B cell (primary cell): ENCODE measurements at regions not wholly inside any gene's neighbourhood (a gene's known extent, or its start where the extent isn't known, plus 50 kb on each side); places are given as distances from the start of the nearest gene placed in this dataset.

Experiments used
- ATAC-seq: fragments of 200-7000 bp; cut with Tn5 transposase; one replicate; pipeline ENCODE4 v1.10.0; 2021; ENCODE audit warnings: low read depth, mild to moderate bottlenecking, moderate number of reproducible peaks, moderate library complexity
- CTCF ChIA-PET: fragments of 350-600 bp; sonication (Branson Sonifier 250); formaldehyde crosslinking; loops from one replicate; lab custom pipeline; 2021; ENCODE audit warnings: antibody characterized with exemption, inconsistent platforms; lab: Charles Lee
- POLR2A ChIA-PET: fragments of 350-600 bp; sonication (Branson Sonifier 250); formaldehyde crosslinking; loops from one replicate; lab custom pipeline; 2021; ENCODE audit warnings: antibody characterized with exemption; lab: Charles Lee
- DNase-seq: peaks from one replicate; pipeline ENCODE4 v3.0.0; 2013
- H2AFZ ChIP-seq: 2 replicates; pipeline ENCODE4 v1.6.1; 2012; ENCODE audit warnings: mild to moderate bottlenecking, low read depth, low read length; ENCODE audit not compliant: insufficient read depth, poor library complexity, severe bottlenecking
- H3K27ac ChIP-seq, 2 donors: 1 replicate in 1 of 2; 2 replicates in 1 of 2; pipeline ENCODE4 v1.5.1; 2012 to 2013; ENCODE audit warnings: low read length in 2 of 2, mild to moderate bottlenecking in 2 of 2, moderate library complexity in 1 of 2
- H3K27me3 ChIP-seq, 4 experiments: fragments of 200-600 bp in 1 of 4; sonication (generic) in 1 of 4; replicated peaks in 1 of 4; 1 replicate in 2 of 4; 2 replicates in 2 of 4; pipeline versions ENCODE4 v1.6.1 to v1.7.0; 2013 to 2016; ENCODE audit warnings: low read length in 3 of 4, mild to moderate bottlenecking in 2 of 4, mixed read lengths in 1 of 4, moderate library complexity in 1 of 4; ENCODE audit not compliant: insufficient read depth in 4 of 4, control insufficient read depth in 3 of 4; ENCODE audit errors: control extremely low read depth in 1 of 4
- H3K36me3 ChIP-seq, 2 experiments: replicated peaks in 1 of 2; 1 replicate in 1 of 2; 2 replicates in 1 of 2; pipeline versions ENCODE4 v1.6.1 to v1.7.1; 2013; ENCODE audit warnings: low read length in 1 of 2; ENCODE audit not compliant: insufficient read depth in 2 of 2, control insufficient read depth in 1 of 2; ENCODE audit errors: control extremely low read depth in 1 of 2, extremely low read depth in 1 of 2
- H3K4me1 ChIP-seq, 2 donors: fragments of 200-600 bp in 1 of 2; sonication (generic) in 1 of 2; 1 replicate in 1 of 2; 2 replicates in 1 of 2; pipeline versions ENCODE4 v1.5.1 to v1.6.1; 2013 to 2017; ENCODE audit warnings: low read length in 2 of 2; ENCODE audit not compliant: control insufficient read depth in 2 of 2, insufficient read depth in 2 of 2
- H3K4me2 ChIP-seq: replicated peaks from 2 replicates; pipeline ENCODE3; 2012; ENCODE audit warnings: mild to moderate bottlenecking, low read depth, low read length; ENCODE audit not compliant: poor library complexity, severe bottlenecking
- H3K4me3 ChIP-seq, 5 experiments: fragments of 200-600 bp in 1 of 5; sonication (generic) in 1 of 5; 1 replicate in 3 of 5; 2 replicates in 2 of 5; pipeline versions ENCODE4 v1.5.1 to v1.7.0; 2011 to 2016; ENCODE audit warnings: low read length in 4 of 5, mild to moderate bottlenecking in 4 of 5, low read depth in 2 of 5, control low read depth in 1 of 5, moderate library complexity in 1 of 5; ENCODE audit not compliant: insufficient read depth in 1 of 5; ENCODE audit errors: control extremely low read depth in 1 of 5, extremely low read depth in 1 of 5
- H3K79me2 ChIP-seq: fragments of 200-600 bp; sonication (generic); one replicate; pipeline ENCODE4 v1.6.0; 2016; ENCODE audit warnings: low read length; ENCODE audit not compliant: control insufficient read depth, insufficient read depth
- H3K9ac ChIP-seq: fragments of 200-600 bp; sonication (generic); 2 replicates; pipeline ENCODE4 v1.6.1; 2017; ENCODE audit warnings: mild to moderate bottlenecking, low read length, moderate library complexity
- H3K9me3 ChIP-seq, 3 donors: one replicate each; pipeline versions ENCODE4 v1.6.1 to v1.7.1; 2013; ENCODE audit warnings: low read length in 2 of 3; ENCODE audit not compliant: control insufficient read depth in 2 of 3, insufficient read depth in 1 of 3; ENCODE audit errors: control extremely low read depth in 1 of 3
- H4K20me1 ChIP-seq: 2 replicates; pipeline ENCODE4 v1.6.0; 2012; ENCODE audit warnings: mild to moderate bottlenecking, low read length; ENCODE audit not compliant: insufficient read depth, control insufficient read depth, poor library complexity, severe bottlenecking
- H3K27ac Mint-ChIP-seq: one replicate; pipeline ENCODE4 v1.8.0; 2021; ENCODE audit warnings: mixed read lengths
- H3K27me3 Mint-ChIP-seq: one replicate; pipeline ENCODE4 v1.8.0; 2021; ENCODE audit warnings: mixed read lengths
- H3K4me1 Mint-ChIP-seq: one replicate; pipeline ENCODE4 v1.8.0; 2021; ENCODE audit warnings: mixed read lengths
- H3K4me3 Mint-ChIP-seq: one replicate; pipeline ENCODE4 v1.8.0; 2021; ENCODE audit warnings: mixed read lengths
- H3K9me3 Mint-ChIP-seq: one replicate; pipeline ENCODE4 v1.8.0; 2022; ENCODE audit warnings: mixed read lengths; ENCODE audit not compliant: insufficient read depth
- EZH2 ChIP-seq: IDR thresholded peaks from 2 replicates; pipeline ENCODE4 v1.6.1; 2012; ENCODE audit warnings: borderline replicate concordance, low read depth, mild to moderate bottlenecking, moderate library complexity, low read length; ENCODE audit not compliant: insufficient read depth, poor library complexity, severe bottlenecking
- WGBS: methylation state at CpG from one replicate; pipeline ENCODE4 v1.1.5; 2013; ENCODE audit warnings: missing lambda C conversion rate; ENCODE audit not compliant: insufficient coverage; 5-methylcytosine and 5-hydroxymethylcytosine counted together
- intact Hi-C: fragments of 100-400 bp; cut with micrococcal nuclease; formaldehyde crosslinking; loops from one replicate; pipeline ENCODE4 v1.10.0; 2022
- TF ChIP-seq, protein P1 (sequence below): fragments of 200-600 bp; IDR thresholded peaks from one replicate; pipeline ENCODE4 v1.8.0; 2022; ENCODE audit warnings: antibody characterized with exemption, mild to moderate bottlenecking

DNA sequence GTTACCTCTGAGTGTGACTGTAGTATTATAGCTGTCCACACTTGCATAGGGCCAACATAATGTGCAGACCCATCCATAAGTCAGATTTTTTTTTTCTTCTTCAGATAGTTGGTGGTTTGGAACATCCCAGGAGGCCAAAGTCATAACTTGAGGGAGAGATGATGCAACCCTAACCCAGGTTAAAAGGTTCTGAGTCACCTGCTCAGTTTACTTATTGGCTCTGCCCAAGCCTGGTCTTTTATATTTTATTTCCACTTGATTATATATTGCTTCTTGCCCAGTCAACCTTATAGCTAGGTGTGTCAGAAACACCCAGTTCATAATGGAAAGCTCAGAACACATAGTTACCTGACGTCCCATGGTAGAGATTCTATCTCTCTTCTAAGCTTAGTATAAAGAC, 113.1 kb upstream of the PCSK1 start:
- H3K36me3 ChIP-seq: no peaks in the 10 kb centered on the region
- ChIA-PET POLR2A (no interaction called here), CTCF (no interaction called here)
- no peak overlapping the region for H3K27ac ChIP-seq
- H3K79me2 ChIP-seq: no peaks in the 10 kb centered on the region
- Mint-ChIP-seq H3K4me3 (no peak overlapping the region), H3K27ac (no peak overlapping the region), H3K27me3 (peaks cover 21% of the 10 kb centered on the region), H3K9me3 (peaks cover 1% of the 10 kb centered on the region), H3K4me1 (no peaks in the 10 kb centered on the region)
- WGBS: no CpG with 5 or more reads among the region's 1 CpG
- no peaks in the 10 kb centered on the region for H3K9me3 ChIP-seq
- no peaks in the 10 kb centered on the region for H3K4me1 ChIP-seq
- no peak overlapping the region for H3K9ac ChIP-seq
- no peaks in the 10 kb centered on the region for H3K27me3 ChIP-seq
- intact Hi-C loops: no loop called here
- ATAC-seq (no peak), DNase-seq (no peak)
- H2AFZ ChIP-seq: no peak overlapping the region
- TF ChIP-seq EZH2: no peak
- TF ChIP-seq, protein P1, sequence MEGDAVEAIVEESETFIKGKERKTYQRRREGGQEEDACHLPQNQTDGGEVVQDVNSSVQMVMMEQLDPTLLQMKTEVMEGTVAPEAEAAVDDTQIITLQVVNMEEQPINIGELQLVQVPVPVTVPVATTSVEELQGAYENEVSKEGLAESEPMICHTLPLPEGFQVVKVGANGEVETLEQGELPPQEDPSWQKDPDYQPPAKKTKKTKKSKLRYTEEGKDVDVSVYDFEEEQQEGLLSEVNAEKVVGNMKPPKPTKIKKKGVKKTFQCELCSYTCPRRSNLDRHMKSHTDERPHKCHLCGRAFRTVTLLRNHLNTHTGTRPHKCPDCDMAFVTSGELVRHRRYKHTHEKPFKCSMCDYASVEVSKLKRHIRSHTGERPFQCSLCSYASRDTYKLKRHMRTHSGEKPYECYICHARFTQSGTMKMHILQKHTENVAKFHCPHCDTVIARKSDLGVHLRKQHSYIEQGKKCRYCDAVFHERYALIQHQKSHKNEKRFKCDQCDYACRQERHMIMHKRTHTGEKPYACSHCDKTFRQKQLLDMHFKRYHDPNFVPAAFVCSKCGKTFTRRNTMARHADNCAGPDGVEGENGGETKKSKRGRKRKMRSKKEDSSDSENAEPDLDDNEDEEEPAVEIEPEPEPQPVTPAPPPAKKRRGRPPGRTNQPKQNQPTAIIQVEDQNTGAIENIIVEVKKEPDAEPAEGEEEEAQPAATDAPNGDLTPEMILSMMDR: no peak
- H3K4me2 ChIP-seq: no peak overlapping the region
- H3K4me3 ChIP-seq: no peak overlapping the region
- H4K20me1 ChIP-seq: no peaks in the 10 kb centered on the region

DNA sequence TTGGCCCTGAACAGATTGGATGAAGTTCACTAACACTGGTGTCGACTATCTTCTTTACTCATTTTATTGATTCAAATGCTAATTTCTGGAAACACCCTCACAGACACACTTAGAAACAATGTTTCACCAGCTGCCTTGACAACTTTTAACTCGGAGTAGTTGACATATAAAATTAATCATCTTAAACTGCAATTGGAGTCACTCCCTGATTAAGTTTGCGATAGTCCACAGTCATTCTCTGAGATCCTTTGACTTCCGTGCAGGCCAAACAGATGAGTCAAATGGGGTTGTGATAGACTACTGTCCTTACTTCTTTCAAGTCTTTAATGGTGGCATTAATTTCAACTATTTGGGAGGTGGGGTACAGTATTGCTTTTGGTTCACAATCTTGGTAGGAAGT, 114.4 kb upstream of the PCSK1 start:
- intact Hi-C loops: no loop called here
- H3K4me3 Mint-ChIP-seq: no peak overlapping the region
- H3K4me1 Mint-ChIP-seq: no peaks in the 10 kb centered on the region
- no peak overlapping the region for H3K9ac ChIP-seq
- DNase-seq (no peak), ATAC-seq (no peak)
- H3K79me2 ChIP-seq: no peaks in the 10 kb centered on the region
- H3K4me3 ChIP-seq: no peak overlapping the region
- no peak overlapping the region for H3K4me2 ChIP-seq
- H2AFZ ChIP-seq: no peak overlapping the region
- no peak overlapping the region for H3K27ac Mint-ChIP-seq
- no peaks in the 10 kb centered on the region for H4K20me1 ChIP-seq
- no peak for TF ChIP-seq EZH2
- TF ChIP-seq, protein P1: no peak
- H3K9me3 Mint-ChIP-seq: peaks cover 3% of the 10 kb centered on the region
- H3K36me3 ChIP-seq: no peaks in the 10 kb centered on the region
- ChIA-PET POLR2A (no interaction called here), CTCF (no interaction called here)
- WGBS: no CpG with 5 or more reads among the region's 4 CpGs
- no peaks in the 10 kb centered on the region for H3K27me3 ChIP-seq
- peaks cover 31% of the 10 kb centered on the region for H3K27me3 Mint-ChIP-seq
- no peaks in the 10 kb centered on the region for H3K4me1 ChIP-seq
- no peaks in the 10 kb centered on the region for H3K9me3 ChIP-seq
- H3K27ac ChIP-seq: no peak overlapping the region
